GM12878 (cell line): ENCODE measurements at regions not wholly inside any gene's neighbourhood (a gene's known extent, or its start where the extent isn't known, plus 50 kb on each side); places are given as distances from the start of the nearest gene placed in this dataset.

Experiments used
- ATAC-seq: fragments of 200-7000 bp; cut with Tn5 transposase; 3 replicates; pipeline ENCODE4 v1.9.1; 2020; ENCODE audit warnings: mild to moderate bottlenecking, moderate library complexity
- BruUV-seq: library from RNA; stranded (reverse); fragments of 400-500 nt; replicated peaks from 2 replicates; lab custom pipeline; 2021; lab: Mats Ljungman, UMichigan
- CTCF ChIA-PET: fragments of 300-600 bp; sonication (Branson Sonifier 250); formaldehyde crosslinking; extraction: SDS; loops from one replicate; lab custom pipeline; 2021; ENCODE audit warnings: inconsistent platforms; lab: Yijun Ruan, JAX
- POLR2A ChIA-PET: fragments of 350-600 bp; formaldehyde crosslinking; extraction: SDS; loops from one replicate; lab custom pipeline; 2021; ENCODE audit warnings: inconsistent platforms; lab: Charles Lee
- RAD21 ChIA-PET: fragments of 300-600 bp; sonication (Branson Sonifier 250); formaldehyde crosslinking; loops from one replicate; lab custom pipeline; 2023; ENCODE audit warnings: antibody characterized with exemption; ENCODE audit not compliant: unreplicated experiment; lab: Charles Lee
- SMC1A ChIA-PET: fragments of 300-600 bp; sonication (Branson Sonifier 250); formaldehyde crosslinking; loops from one replicate; lab custom pipeline; 2023; ENCODE audit not compliant: unreplicated experiment, uncharacterized antibody; lab: Charles Lee
- DNase-seq: peaks from one replicate; pipeline ENCODE4 v3.0.0-alpha.2; 2011; ENCODE audit warnings: low read depth, low spot score
- FAIRE-seq: peaks from 3 replicates; lab custom pipeline; 2011; peaks lifted over from hg19 to GRCh38; lab: Jason Lieb, UNC
- H2AFZ ChIP-seq: 2 replicates; pipeline ENCODE4 v1.6.0; 2011; ENCODE audit warnings: low read depth, low read length, control low read depth; ENCODE audit not compliant: control insufficient read depth
- H3K27ac ChIP-seq: 2 replicates; pipeline ENCODE4 v1.5.1; 2011; ENCODE audit warnings: control low read depth; ENCODE audit not compliant: control insufficient read depth, insufficient read depth
- H3K27me3 ChIP-seq, 2 experiments: replicated peaks in 1 of 2; 2 replicates each; pipeline versions ENCODE4 v1.6.0 to v1.6.1; 2011; ENCODE audit warnings: low read length in 1 of 2; ENCODE audit not compliant: control insufficient read depth in 2 of 2, insufficient read depth in 2 of 2
- H3K36me3 ChIP-seq, 2 experiments: 2 replicates each; pipeline ENCODE4 v1.5.1; 2011; ENCODE audit warnings: low read length in 1 of 2; ENCODE audit not compliant: control insufficient read depth in 2 of 2, insufficient read depth in 2 of 2
- H3K4me1 ChIP-seq: 2 replicates; pipeline ENCODE4 v1.6.1; 2011; ENCODE audit warnings: mild to moderate bottlenecking, low read length, moderate library complexity, mixed read lengths; ENCODE audit not compliant: control insufficient read depth, insufficient read depth
- H3K4me2 ChIP-seq: 2 replicates; pipeline ENCODE4 v1.6.0; 2011; ENCODE audit warnings: control low read depth; ENCODE audit not compliant: control insufficient read depth, insufficient read depth
- H3K4me3 ChIP-seq: fragments of 200-600 bp; sonication (generic); 2 replicates; pipeline ENCODE4 v1.5.1; 2016
- H3K79me2 ChIP-seq: 2 replicates; pipeline ENCODE4 v1.6.0; 2011; ENCODE audit warnings: low read length; ENCODE audit not compliant: control insufficient read depth, insufficient read depth
- H3K9ac ChIP-seq: 2 replicates; pipeline ENCODE4 v1.8.0; 2011; ENCODE audit warnings: low read length, control low read depth, mixed read lengths; ENCODE audit not compliant: control insufficient read depth, insufficient read depth
- H3K9me3 ChIP-seq: replicated peaks from 3 replicates; pipeline ENCODE4 v1.5.1; 2011; ENCODE audit warnings: mild to moderate bottlenecking, low read length; ENCODE audit not compliant: control insufficient read depth, insufficient read depth
- H4K20me1 ChIP-seq: 2 replicates; pipeline ENCODE4 v1.6.0; 2011; ENCODE audit not compliant: control insufficient read depth, insufficient read depth
- BMI1 ChIP-seq: fragments of 450-650 bp; IDR thresholded peaks from 2 replicates; pipeline ENCODE4 v1.6.1; 2016; ENCODE audit warnings: mild to moderate bottlenecking, moderate library complexity, borderline replicate concordance
- ESRRA ChIP-seq: IDR thresholded peaks from 2 replicates; pipeline ENCODE4 v1.6.1; 2012; ENCODE audit warnings: mild to moderate bottlenecking, low read length, improper control_type of control experiment
- KAT2A ChIP-seq: conservative IDR thresholded peaks from 2 replicates; pipeline ENCODE4 v1.6.1; 2011; ENCODE audit warnings: low read depth, low read length; ENCODE audit not compliant: control insufficient read depth
- MEF2B ChIP-seq: fragments of 450-650 bp; IDR thresholded peaks from 2 replicates; pipeline ENCODE4 v1.6.1; 2018; ENCODE audit warnings: mild to moderate bottlenecking, moderate library complexity; ENCODE audit not compliant: partially characterized antibody, poor library complexity, severe bottlenecking
- SUPT20H ChIP-seq: IDR thresholded peaks from 2 replicates; pipeline ENCODE4 v1.6.1; 2011; ENCODE audit warnings: low read depth, mild to moderate bottlenecking, low read length, moderate library complexity, borderline replicate concordance; ENCODE audit not compliant: control insufficient read depth
- TCF3 ChIP-seq: IDR thresholded peaks from 2 replicates; pipeline ENCODE4 v1.6.1; 2012; ENCODE audit warnings: low read depth, mild to moderate bottlenecking, low read length, borderline replicate concordance; ENCODE audit not compliant: insufficient read depth
- TCF7 ChIP-seq: IDR thresholded peaks from 2 replicates; pipeline ENCODE4 v1.6.1; 2014; ENCODE audit warnings: antibody characterized with exemption, borderline replicate concordance
- in situ Hi-C: fragments of 300-500 bp; cut with MboI; formaldehyde crosslinking; loops from 9 replicates; pipeline ENCODE4 v1.14.3; 2018; ENCODE audit warnings: mixed read lengths
- intact Hi-C: fragments of 100-400 bp; cut with micrococcal nuclease; formaldehyde crosslinking; loops from one replicate; pipeline ENCODE4 v1.14.2; 2022; ENCODE audit not compliant: unreplicated experiment
- TF ChIP-seq, protein P1 (sequence below): fragments of 450-650 bp; formaldehyde crosslinking; IDR thresholded peaks from 2 replicates; pipeline ENCODE4 v1.4.0; 2022; ENCODE audit warnings: mild to moderate bottlenecking, moderate library complexity

DNA sequence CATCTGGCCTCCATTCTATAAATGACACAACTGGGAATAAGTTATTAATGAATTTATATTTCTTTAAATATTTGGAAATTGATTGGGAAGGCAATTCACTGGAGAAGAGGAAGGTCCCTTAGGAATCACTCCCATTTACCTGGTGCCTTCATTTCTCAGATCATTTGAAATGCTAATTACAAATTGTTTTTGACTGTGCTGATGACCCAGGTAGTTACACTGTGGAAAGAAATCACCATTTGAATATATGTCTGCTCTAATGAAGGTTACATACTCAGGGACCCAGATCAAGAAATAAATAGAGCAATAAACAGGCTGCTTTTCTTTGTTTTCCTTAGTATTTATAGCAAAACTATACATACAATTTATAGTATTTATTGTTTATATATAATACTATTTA is 1759.1 kb downstream of the ARAP2 start:
- no peak for ATAC-seq
- no peak for FAIRE-seq
- in situ Hi-C loops: no loop called here
- RAD21 ChIA-PET: no interaction called here
- H3K4me2 ChIP-seq: no peak overlapping the region
- no peaks in the 10 kb centered on the region for H3K4me1 ChIP-seq
- no peak for DNase-seq
- no peaks in the 10 kb centered on the region for H3K79me2 ChIP-seq
- no peak overlapping the region for H3K27ac ChIP-seq
- no peak overlapping the region for H3K9ac ChIP-seq
- no TSS peak for BruUV-seq
- H4K20me1 ChIP-seq: no peaks in the 10 kb centered on the region
- no peak overlapping the region for H3K4me3 ChIP-seq
- SMC1A ChIA-PET: no interaction called here
- POLR2A ChIA-PET: no interaction called here
- TF ChIP-seq KAT2A (no peak), SUPT20H (no peak), TCF3 (no peak), TCF7 (no peak), ESRRA (no peak), MEF2B (no peak), BMI1 (no peak)
- TF ChIP-seq, protein P1, sequence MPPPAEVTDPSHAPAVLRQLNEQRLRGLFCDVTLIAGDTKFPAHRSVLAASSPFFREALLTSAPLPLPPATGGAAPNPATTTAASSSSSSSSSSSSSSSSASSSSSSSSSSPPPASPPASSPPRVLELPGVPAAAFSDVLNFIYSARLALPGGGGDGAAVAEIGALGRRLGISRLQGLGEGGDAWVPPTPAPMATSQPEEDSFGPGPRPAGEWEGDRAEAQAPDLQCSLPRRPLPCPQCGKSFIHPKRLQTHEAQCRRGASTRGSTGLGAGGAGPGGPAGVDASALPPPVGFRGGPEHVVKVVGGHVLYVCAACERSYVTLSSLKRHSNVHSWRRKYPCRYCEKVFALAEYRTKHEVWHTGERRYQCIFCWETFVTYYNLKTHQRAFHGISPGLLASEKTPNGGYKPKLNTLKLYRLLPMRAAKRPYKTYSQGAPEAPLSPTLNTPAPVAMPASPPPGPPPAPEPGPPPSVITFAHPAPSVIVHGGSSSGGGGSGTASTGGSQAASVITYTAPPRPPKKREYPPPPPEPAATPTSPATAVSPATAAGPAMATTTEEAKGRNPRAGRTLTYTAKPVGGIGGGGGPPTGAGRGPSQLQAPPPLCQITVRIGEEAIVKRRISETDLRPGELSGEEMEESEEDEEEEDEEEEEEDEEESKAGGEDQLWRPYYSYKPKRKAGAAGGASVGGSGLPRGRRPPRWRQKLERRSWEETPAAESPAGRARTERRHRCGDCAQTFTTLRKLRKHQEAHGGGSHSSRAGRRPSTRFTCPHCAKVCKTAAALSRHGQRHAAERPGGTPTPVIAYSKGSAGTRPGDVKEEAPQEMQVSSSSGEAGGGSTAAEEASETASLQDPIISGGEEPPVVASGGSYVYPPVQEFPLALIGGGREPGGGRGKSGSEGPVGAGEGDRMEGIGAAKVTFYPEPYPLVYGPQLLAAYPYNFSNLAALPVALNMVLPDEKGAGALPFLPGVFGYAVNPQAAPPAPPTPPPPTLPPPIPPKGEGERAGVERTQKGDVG (CRISPR knock-in tag): no peak
- TF ChIP-seq, all 136 proteins: peak for 0
- Histone ChIP-seq H3K27me3 (no peaks in the 10 kb centered on the region), H2AFZ (no peak overlapping the region), H3K9me3 (no peaks in the 10 kb centered on the region), H3K36me3 (no peaks in the 10 kb centered on the region)
- intact Hi-C loops: no loop called here
- CTCF ChIA-PET: no interaction called here
